ENCODE measurements at regions not wholly inside any gene's neighbourhood (a gene's known extent, or its start where the extent isn't known, plus 50 kb on each side); places are given as distances from the start of the nearest gene placed in this dataset.

DNA sequence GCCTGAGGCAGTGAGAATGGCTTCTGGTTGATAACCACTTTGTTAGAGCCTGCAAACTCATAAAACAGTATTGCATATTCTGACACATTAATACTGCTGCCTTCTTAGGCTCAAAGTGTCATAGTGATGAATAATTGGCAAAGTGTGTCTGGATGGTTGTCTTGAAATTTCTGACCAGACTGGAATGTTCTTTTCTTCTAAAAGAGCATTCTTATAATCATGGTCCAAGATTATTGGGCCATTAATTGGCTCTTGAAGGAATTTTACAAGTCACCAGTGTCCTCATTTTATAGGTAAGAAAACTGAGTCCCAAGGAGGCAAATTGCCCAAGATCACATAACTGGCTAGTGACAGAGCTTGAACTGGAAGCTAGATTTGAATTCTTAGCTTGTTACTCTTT is 111.7 kb downstream of the PCSK1 start:
- TF ChIP-seq CTCF (IDR thresholded peaks at IDR 0.05) (no peak), ZFP36 (IDR thresholded peaks at IDR 0.05; ENCODE audit: borderline replicate concordance, partially characterized antibody) (no peak), REST (IDR thresholded peaks at IDR 0.05) (no peak), USF2 (IDR thresholded peaks at IDR 0.05) (no peak), BHLHE40 (IDR thresholded peaks at IDR 0.05; ENCODE audit: low read depth, low read length) (no peak), CEBPB (IDR thresholded peaks at IDR 0.05) (no peak), ESRRA (IDR thresholded peaks at IDR 0.05; ENCODE audit: borderline replicate concordance, low read length) (no peak), SMC3 (IDR thresholded peaks at IDR 0.05) (no peak), NFE2L2 (conservative IDR thresholded peaks at IDR 0.05; ENCODE audit: low read length) (no peak), MYC (IDR thresholded peaks at IDR 0.05; ENCODE audit: borderline replicate concordance, low read length) (no peak), RCOR1 (IDR thresholded peaks at IDR 0.05; ENCODE audit: low read depth, low read length) (no peak), EP300 (IDR thresholded peaks at IDR 0.05) (no peak), RAD21 (conservative IDR thresholded peaks at IDR 0.05 in 1 of 2, IDR thresholded peaks at IDR 0.05 in 1 of 2) (no peak), EHMT2 (IDR thresholded peaks at IDR 0.05; ENCODE audit: low read depth) (no peak)

Data from A549 (cell line).